ENCODE measurements at regions not wholly inside any gene's neighbourhood (a gene's known extent, or its start where the extent isn't known, plus 50 kb on each side); places are given as distances from the start of the nearest gene placed in this dataset.
A peak's percentile ranks its signal among the peaks of the same experiment; 100 is the strongest.

- no peak for TF ChIP-seq ZBTB33 (IDR thresholded peaks at IDR 0.05; ENCODE audit: borderline replicate concordance, low read depth)
- peak; percentile 10; the same call in 1 of the 2 replicates for TF ChIP-seq CTCF (IDR thresholded peaks at IDR 0.05)
- TF ChIP-seq NFIC (IDR thresholded peaks at IDR 0.05; ENCODE audit: borderline replicate concordance) = no peak
- TF ChIP-seq USF2 (IDR thresholded peaks at IDR 0.05; ENCODE audit: borderline replicate concordance, low read depth, low read length) = no peak
- TF ChIP-seq RFX5 (IDR thresholded peaks at IDR 0.05; ENCODE audit: low read length) = no peak
- no peak for TF ChIP-seq POLR2AphosphoS5 (IDR thresholded peaks at IDR 0.05; ENCODE audit: low read depth, low read length)
- TF ChIP-seq EP300 (IDR thresholded peaks at IDR 0.05; ENCODE audit: borderline replicate concordance in 1 of 2, low read depth in 1 of 2, low read length in 1 of 2) = no peak
- no peak for TF ChIP-seq CHD2 (IDR thresholded peaks at IDR 0.05; ENCODE audit: low read length, partially characterized antibody)
- no peak for TF ChIP-seq REST (IDR thresholded peaks at IDR 0.05; ENCODE audit: low read depth, low read length)
- TF ChIP-seq EZH2phosphoT487 (IDR thresholded peaks at IDR 0.05; ENCODE audit: borderline replicate concordance, low read depth) = no peak
- no peak for TF ChIP-seq RAD21 (IDR thresholded peaks at IDR 0.05; ENCODE audit: low read length)
Observed at GRCh38 chr6:119612176-119612891, 262.8 kb upstream of the MAN1A1 start.
